Urinary bladder (tissue), 3 donors: ENCODE measurements at regions not wholly inside any gene's neighbourhood (a gene's known extent, or its start where the extent isn't known, plus 50 kb on each side); places are given as distances from the start of the nearest gene placed in this dataset.

Source experiments
- DNase-seq: peaks from one replicate; pipeline ENCODE4 v3.0.0-alpha.2; 2015; ENCODE audit errors: extremely low spot score
- H3K27ac ChIP-seq: one replicate; pipeline ENCODE4 v1.5.1; 2013; ENCODE audit warnings: low read depth, mild to moderate bottlenecking, moderate library complexity
- H3K36me3 ChIP-seq: one replicate; pipeline ENCODE4 v1.6.1; 2013; ENCODE audit warnings: mild to moderate bottlenecking, moderate library complexity; ENCODE audit not compliant: insufficient read depth
- H3K4me1 ChIP-seq: one replicate; pipeline ENCODE4 v1.6.1; 2013; ENCODE audit warnings: mild to moderate bottlenecking, moderate library complexity; ENCODE audit not compliant: insufficient read depth
- H3K4me3 ChIP-seq: one replicate; pipeline ENCODE4 v1.5.1; 2013; ENCODE audit warnings: low read depth, low read length
- WGBS: extraction: QIAGEN DNeasy Blood & Tissue Kit; methylation state at CpG from one replicate; pipeline ENCODE4 v1.1.7; 2013; 5-methylcytosine and 5-hydroxymethylcytosine counted together
- donor health status: healthy with polysubstance abuse.
- donor health status: healthy.

DNA sequence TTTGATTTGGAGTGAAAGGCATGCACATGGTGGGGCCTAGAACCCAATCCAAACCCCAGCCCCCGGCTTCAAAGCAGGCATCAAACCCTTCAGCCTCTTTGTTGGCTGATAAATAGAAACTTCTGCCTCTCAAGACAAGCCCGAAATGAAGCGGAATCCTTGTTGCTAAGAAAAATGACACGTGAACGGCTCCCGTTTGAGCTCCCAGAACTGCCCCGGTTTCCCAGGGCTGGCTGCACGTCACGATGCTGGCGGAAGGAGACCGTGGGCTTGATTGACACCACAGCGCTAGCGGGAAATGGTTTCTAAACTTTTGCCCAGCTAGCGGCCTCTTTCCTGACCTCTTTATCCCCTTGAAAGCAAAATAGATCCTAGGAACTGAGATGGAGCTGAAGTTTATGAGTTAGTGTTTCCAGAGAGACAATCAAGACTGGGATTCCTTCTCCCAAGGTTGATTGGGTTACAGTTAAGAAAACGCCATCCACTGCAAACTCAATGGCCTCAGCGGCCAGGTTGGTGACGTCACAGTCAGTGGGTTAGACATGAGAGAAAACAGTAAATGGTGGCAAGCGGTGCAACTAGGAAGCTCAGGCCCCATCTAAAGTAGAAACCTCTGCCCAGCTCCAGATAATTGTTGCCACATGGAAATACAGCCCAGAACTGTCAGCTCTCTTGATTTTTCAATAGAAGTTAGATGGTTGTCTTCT lies 117.0 kb downstream of the ANKRD60 start:
- no peak for DNase-seq
- Histone ChIP-seq H3K36me3 (no peaks in the 10 kb centered on the region), H3K4me1 (no peaks in the 10 kb centered on the region), H3K4me3 (no peak overlapping the region), H3K27ac (no peak overlapping the region)
- WGBS: 78% methylated on average over 18 of the region's 18 CpGs

DNA sequence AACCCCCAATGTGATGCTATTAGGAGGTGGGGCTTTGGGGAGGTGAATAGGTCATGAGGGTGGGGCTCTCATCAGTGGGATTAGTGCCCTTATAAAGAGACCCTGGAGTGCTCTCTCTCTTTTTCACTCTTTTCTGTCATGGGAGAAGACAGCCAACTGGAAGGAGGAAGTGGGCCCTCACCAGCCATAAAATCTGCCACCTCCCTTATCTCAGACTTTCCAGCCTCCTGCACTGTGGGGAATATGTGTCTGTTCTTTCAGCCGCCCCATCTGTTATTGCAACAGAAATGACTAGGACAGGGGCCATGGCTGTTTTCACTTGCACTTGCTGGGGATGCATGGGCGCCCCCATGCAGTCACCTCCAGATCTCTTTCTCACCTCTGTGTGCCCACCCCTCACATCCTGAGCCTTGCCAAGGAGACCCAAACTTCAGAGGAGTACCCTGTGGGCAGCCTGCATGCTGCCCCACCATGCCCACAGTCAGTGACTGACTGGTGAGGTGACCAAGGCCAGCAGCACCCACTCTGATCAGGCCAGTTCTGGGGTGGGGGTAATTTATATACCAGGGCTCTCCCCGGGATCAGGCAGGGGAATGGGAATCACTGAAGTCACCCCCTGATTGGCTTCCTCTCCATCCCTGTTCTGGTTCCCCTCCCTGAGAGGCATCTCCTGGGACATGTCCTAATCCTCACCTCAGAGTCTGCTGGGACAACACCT lies 118.4 kb downstream of the ANKRD60 start:
- Histone ChIP-seq H3K27ac (no peak overlapping the region), H3K4me1 (no peaks in the 10 kb centered on the region), H3K4me3 (no peak overlapping the region), H3K36me3 (no peaks in the 10 kb centered on the region)
- no peak for DNase-seq
- WGBS: 97% methylated on average over 3 of the region's 3 CpGs

DNA sequence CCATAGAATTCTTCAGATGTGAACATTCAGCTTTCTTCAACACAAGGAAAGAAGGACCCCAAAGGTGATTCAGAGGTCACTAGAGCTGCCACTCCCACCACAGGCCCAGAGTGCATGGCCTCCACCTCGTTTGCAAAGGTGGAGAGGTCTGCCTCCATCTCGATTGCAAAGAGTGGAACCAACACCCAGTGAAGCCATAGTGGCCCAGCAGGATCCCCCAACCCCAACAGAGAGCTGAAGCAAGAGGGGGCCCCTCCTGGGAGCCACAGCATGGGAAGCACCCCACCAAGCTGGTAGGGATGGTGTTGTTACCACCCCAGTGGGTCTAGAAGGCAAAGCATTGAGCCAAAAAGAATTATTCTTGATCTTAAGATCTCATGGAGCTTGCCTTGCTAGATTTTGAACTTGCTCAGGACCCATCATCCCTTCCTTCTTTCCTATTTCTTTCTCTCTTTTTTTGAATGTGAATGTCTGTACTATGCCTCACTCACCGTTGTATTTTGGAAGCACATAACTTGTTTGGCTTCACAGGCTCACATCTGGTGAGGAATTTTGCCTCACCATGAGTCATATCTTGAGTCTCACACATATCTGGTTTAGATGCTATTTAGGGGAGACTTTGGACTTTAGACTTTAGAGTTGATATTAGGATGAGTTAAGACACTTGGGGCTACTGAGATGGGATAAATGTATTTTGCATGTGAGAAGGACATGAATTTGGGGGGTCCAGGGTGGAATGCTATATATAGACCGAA lies 119.2 kb downstream of the ANKRD60 start:
- 80% methylated on average over 4 of the region's 4 CpGs for WGBS
- no peak for DNase-seq
- H3K4me3 ChIP-seq: no peak overlapping the region

DNA sequence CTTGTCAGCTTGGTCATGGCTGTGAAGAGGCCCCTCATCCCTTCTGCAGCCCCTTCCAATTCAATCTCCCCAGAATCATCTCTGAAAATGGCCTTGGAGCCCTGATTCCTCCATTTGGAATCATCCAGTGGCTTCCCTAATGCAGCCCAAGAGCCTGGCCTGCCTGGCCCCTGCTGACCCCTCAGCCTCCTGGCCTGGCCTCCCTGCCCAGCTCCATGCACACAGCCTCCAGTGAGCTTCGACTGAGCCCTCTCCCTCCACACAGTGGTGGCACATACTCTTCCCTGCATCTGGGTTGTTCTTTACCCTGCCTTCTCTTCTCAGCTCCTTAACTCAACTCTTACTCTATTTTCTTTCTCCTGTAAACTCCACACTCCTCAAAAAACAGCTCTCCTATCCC lies 120.9 kb downstream of the ANKRD60 start:
- DNase-seq: no peak
- no peak overlapping the region for H3K27ac ChIP-seq
- WGBS: 100% methylated on average over 1 of the region's 1 CpG
- no peaks in the 10 kb centered on the region for H3K36me3 ChIP-seq
- H3K4me3 ChIP-seq: no peak overlapping the region
- H3K4me1 ChIP-seq: no peaks in the 10 kb centered on the region

More for the DNA sequence above, 119.2 kb downstream of the ANKRD60 start:
- no peaks in the 10 kb centered on the region for H3K4me1 ChIP-seq
- H3K27ac ChIP-seq: no peak overlapping the region
- no peaks in the 10 kb centered on the region for H3K36me3 ChIP-seq

DNA sequence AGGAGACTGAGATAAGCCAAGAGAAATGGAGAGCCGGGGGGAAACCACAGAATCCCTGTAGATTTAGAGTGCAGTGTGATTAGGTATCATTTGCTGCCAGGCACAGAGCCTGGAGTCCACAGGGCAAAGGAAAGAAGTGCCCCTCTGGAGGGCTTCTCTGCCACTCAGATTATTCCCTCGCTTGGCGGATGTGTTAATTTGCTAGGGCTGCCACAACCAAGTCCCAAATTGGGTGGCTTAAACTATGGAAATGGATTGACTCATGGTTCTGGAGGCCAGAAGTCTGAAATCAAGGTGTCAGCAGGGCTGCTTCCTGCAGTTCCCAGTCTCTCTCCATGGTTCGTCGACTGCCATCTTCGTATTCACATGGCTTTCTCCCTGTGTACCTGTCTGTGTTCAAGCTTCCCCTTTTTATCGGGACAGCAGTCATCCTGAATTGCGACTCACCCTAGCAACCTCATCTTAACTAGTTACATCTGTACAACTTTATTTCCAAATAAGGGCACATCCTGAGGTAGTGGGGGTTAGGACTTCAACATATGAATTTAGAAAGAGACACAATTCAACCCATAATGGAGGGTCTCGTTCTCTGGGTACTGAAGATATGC lies 122.2 kb downstream of the ANKRD60 start:
- 84% methylated on average over 9 of the region's 9 CpGs for WGBS
- no peak overlapping the region for H3K27ac ChIP-seq
- no peak overlapping the region for H3K4me3 ChIP-seq
- no peaks in the 10 kb centered on the region for H3K36me3 ChIP-seq
- no peak for DNase-seq
- H3K4me1 ChIP-seq: no peaks in the 10 kb centered on the region

DNA sequence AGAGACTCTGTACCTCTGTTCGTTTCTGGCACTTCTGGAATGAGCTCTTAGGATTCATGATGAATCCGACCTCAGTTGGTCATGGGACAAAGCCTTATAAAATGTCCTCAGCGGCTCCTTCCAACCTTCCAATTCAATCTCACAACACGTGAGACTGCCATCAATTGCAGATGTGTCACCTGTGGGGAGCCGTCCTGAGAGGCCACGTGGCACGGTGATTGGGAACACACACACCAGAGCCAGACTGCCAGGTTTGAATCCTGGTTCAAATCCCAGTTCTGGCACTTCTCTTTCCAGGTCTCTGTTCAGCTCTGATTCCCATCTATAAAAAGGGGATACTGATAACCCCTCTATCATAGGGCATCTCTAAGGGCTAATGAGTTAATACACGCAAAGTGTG lies 124.5 kb downstream of the ANKRD60 start:
- H3K4me1 ChIP-seq: no peaks in the 10 kb centered on the region
- whole genome bisulfite sequencing: 83% methylated on average over 8 of the region's 8 CpGs
- DNase-seq: no peak
- no peak overlapping the region for H3K27ac ChIP-seq
- H3K4me3 ChIP-seq: no peak overlapping the region
- no peaks in the 10 kb centered on the region for H3K36me3 ChIP-seq

DNA sequence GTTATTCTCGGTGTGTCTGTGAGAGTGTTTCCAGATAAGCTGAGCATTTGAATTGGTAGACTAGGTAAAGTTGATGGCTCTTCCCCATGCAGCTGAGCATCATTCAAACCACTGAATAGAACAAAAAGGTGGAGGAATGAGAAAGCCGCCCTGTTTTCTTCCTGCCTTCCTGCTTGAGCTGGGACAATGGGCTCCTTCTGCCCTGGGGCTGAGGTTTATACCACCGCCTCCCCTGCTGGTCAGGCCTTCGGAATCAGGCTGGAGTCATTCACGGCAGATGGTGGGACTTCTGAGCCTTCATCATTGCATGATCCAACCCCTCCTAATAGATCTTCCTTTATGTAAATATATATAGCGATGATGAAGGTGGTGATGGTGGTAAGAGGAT lies 124.9 kb downstream of the ANKRD60 start:
- Histone ChIP-seq H3K4me3 (no peak overlapping the region), H3K36me3 (no peaks in the 10 kb centered on the region), H3K4me1 (no peaks in the 10 kb centered on the region), H3K27ac (no peak overlapping the region)
- no peak for DNase-seq
- 92% methylated on average over 6 of the region's 6 CpGs for WGBS

DNA sequence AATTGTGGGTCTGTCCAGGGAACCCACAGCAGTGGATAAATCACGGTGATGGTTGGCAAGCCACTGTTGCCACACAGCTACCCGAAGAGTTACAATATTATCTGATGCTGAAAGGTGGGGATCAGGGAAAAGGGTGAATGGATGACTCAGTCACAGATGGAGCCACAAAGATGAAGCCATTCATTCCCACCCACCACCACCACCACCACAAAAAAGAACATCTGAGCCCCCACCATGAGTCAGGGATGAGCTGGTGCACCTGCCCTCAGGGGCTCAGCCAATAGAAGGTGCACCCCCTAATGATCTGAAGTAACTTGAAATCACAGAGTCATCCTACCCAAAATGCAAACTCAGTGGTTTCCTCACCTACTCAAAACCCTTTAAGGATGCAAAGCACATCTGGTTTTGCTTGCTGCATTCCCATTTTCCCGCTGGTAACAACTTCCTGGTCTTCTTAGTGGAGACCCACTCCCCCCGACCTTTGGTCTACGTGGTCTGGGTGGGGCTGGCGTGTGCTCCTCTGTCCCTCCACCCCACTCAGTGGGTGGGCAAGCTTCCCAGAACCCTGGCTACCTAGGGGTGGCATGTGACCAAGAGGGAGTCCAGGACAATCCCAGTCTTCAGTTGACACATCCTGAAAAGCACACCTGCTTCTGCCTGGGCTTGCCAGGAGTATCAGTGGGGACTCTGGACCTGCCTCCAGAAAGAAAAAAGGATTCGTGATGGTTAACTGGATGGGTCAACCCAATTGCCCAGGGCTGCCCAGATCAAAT lies 125.5 kb downstream of the ANKRD60 start:
- Histone ChIP-seq H3K27ac (no peak overlapping the region), H3K4me1 (no peaks in the 10 kb centered on the region), H3K4me3 (no peak overlapping the region), H3K36me3 (no peaks in the 10 kb centered on the region)
- WGBS: 77% methylated on average over 7 of the region's 7 CpGs
- DNase-seq: no peak

DNA sequence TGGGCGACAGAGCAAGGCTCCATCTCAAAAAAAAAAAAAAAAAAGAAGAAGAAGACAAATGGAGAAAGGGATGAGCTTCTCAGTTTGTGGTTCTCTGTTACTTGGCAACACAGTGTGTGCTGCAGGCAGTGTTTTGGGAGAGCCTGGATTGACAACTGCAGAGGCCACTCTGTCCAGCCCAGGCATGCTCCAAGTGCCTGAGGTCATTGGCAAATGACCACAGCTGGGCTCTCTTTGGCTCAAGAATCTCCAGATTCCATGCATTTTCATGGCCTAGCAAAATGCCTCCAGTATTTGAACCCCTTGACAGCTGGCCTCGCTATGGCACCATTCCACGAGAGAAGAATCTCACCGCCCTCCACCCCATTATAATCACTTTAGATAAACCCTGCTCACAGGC lies 126.2 kb downstream of the ANKRD60 start:
- Histone ChIP-seq H3K27ac (no peak overlapping the region), H3K4me1 (no peaks in the 10 kb centered on the region), H3K4me3 (no peak overlapping the region), H3K36me3 (no peaks in the 10 kb centered on the region)
- DNase-seq: no peak
- WGBS: 55% methylated on average over 4 of the region's 4 CpGs

DNA sequence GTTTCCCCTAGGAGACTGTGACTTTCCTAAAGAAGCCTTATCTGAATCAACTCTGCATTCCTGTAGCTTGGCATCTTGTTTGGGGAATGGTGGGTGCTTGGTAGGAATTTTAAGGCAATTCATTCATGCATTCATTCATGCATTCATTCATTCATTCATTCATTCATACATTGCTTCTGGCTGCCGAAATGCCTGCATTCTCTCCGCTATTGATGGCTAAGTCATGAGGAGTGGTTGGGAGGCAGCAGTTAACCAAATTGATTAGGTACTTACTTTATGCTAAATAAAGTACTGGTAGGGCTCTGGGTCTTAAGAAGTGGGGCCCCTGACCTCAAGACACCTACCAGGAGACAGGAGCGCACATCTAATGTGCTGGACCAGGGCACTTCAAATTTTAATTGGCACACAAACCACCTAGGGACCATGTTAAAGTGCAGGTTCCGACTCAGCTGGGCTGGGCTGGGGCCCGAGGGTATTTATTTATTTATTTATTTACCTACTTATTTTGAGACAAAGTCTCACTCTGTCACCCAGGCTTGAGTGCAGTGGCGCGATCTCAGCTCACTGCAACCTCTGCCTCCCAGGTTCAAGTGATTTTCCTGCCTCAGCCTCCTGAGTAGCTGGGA lies 127.6 kb downstream of the ANKRD60 start:
- Histone ChIP-seq H3K27ac (no peak overlapping the region), H3K4me1 (no peaks in the 10 kb centered on the region)
- 96% methylated on average over 7 of the region's 7 CpGs for WGBS

DNA sequence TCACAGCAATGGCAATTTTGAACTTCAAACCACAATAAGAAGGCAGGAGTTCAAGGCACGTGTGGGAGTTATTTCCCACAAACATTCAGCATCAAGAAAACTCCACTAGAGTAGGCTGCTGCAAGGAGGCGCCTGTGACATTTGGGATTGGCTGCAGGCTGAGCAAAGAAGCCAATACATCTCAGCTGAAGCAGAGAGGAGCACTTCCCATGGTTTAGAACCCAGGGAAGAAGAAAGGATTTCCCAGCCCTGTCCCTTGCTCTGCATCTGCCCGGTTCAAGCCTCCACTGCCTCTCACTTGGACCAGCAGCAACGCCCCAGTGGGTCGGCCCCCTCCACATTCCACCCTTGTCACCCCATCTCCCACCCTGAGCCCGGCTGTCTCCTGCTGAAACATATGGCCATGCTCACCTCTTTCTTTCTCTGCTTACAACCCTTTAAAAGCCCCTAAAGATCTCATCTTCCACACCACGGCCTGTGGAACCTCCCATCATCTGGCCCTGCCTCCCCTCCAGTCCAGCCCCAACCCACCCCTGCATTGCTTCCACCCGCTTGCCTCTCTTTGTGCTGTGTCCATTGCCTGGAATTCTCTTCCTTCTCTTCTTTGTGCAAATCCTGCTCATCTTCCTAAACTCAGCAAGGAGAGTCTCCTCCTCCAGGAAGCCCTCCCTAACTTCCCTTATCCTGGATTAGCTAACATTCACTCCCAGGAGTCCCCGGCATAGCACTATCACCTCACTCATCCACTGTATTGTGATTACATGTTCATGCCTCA lies 128.3 kb downstream of the ANKRD60 start:
- DNase-seq: no peak

More for the DNA sequence above, 127.6 kb downstream of the ANKRD60 start:
- no peak overlapping the region for H3K4me3 ChIP-seq
- no peaks in the 10 kb centered on the region for H3K36me3 ChIP-seq
- DNase-seq: no peak

DNA sequence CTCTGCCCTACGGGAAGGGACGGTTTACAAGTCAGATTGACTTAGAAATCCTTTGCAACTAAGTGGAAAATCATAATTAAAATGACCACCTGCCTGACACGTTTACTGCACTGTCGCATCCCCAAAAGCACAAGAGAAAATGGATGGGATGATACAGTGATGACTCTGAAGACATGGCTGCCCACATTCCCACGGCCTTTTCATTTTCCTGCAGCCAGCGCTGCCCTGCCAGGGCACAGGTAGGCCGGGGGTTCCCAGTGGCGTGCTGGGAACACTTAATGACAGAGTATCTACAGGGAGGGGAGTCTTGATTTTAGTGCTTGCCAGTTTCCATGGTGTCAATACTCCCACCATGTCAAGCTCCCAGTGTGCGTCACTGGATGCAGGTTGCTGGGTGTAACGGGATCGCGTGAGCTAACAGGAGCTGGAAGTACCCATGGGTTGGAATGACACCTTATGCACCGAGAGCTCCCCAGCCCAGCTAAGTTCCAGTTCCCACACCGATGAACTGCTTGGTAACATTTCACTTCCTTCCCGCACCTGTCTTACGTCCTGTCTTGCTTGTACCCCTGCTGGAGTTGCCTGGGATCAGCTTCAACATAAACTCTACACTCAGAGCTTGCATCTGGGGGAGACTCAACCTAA lies 129.0 kb downstream of the ANKRD60 start:
- DNase-seq: no peak
- WGBS: 91% methylated on average over 16 of the region's 16 CpGs

More for the DNA sequence above, 128.3 kb downstream of the ANKRD60 start:
- Histone ChIP-seq H3K27ac (no peak overlapping the region), H3K4me1 (no peaks in the 10 kb centered on the region), H3K36me3 (no peaks in the 10 kb centered on the region), H3K4me3 (no peak overlapping the region)
- WGBS: 83% methylated on average over 9 of the region's 9 CpGs

More for the DNA sequence above, 129.0 kb downstream of the ANKRD60 start:
- H3K4me3 ChIP-seq: no peak overlapping the region
- no peaks in the 10 kb centered on the region for H3K4me1 ChIP-seq
- no peaks in the 10 kb centered on the region for H3K36me3 ChIP-seq
- H3K27ac ChIP-seq: no peak overlapping the region
